GM19351 (cell line): ENCODE measurements at regions not wholly inside any gene's neighbourhood (a gene's known extent, or its start where the extent isn't known, plus 50 kb on each side); places are given as distances from the start of the nearest gene placed in this dataset.
"Not testable (repeated sequence)": the region's sequence is repeated elsewhere in the genome, so short reads cannot be mapped to it uniquely, and the experiment has no call there.

Source experiments
- ATAC-seq: cut with Tn5 transposase; IDR thresholded peaks from one replicate; pipeline ENCODE4 v1.9.1; 2021; ENCODE audit warnings: mild to moderate bottlenecking, moderate library complexity; ENCODE audit not compliant: unreplicated experiment

- not testable (repeated sequence) for ATAC-seq
Observed at GRCh38 chr1:148361427-148362215, 121.5 kb downstream of the PPIAL4G start.

GRCh38 chr1:148357037-148357436 lies 126.1 kb downstream of the PPIAL4G start:
- no peak for ATAC-seq

GRCh38 chr1:148355976-148356375 lies 127.1 kb downstream of the PPIAL4G start:
- no peak for ATAC-seq

GRCh38 chr1:148354913-148355308 lies 128.2 kb downstream of the PPIAL4G start:
- no peak for ATAC-seq

- no peak for ATAC-seq
Observed at GRCh38 chr1:148354284-148354912, 128.7 kb downstream of the PPIAL4G start.

- no peak for ATAC-seq
Observed at GRCh38 chr1:148353461-148354283, 129.4 kb downstream of the PPIAL4G start.

GRCh38 chr1:148352470-148353053 lies 130.5 kb downstream of the PPIAL4G start:
- no peak for ATAC-seq

- ATAC-seq: no peak
Observed at GRCh38 chr1:148347781-148348180, 135.3 kb downstream of the PPIAL4G start.

GRCh38 chr1:148345659-148346151 lies 137.4 kb downstream of the PPIAL4G start:
- ATAC-seq: not testable (repeated sequence)

- ATAC-seq: not testable (repeated sequence)
Observed at GRCh38 chr1:148344651-148345050, 138.5 kb downstream of the PPIAL4G start.

GRCh38 chr1:148341729-148342128 lies 141.4 kb downstream of the PPIAL4G start:
- not testable (repeated sequence) for ATAC-seq

GRCh38 chr1:148336121-148336918 lies 146.8 kb downstream of the PPIAL4G start:
- ATAC-seq: not testable (repeated sequence)

- peak; percentile 86 for ATAC-seq
Observed at GRCh38 chr1:148334339-148335130, 148.6 kb downstream of the PPIAL4G start.

GRCh38 chr1:148333875-148334338 lies 149.2 kb downstream of the PPIAL4G start:
- no peak for ATAC-seq

- no peak for ATAC-seq
Observed at GRCh38 chr1:148328884-148329283, 154.2 kb downstream of the PPIAL4G start.

- not testable (repeated sequence) for ATAC-seq
Observed at GRCh38 chr1:148325031-148325430, 158.1 kb downstream of the PPIAL4G start.

GRCh38 chr1:148324465-148324864 lies 158.6 kb downstream of the PPIAL4G start:
- not testable (repeated sequence) for ATAC-seq

GRCh38 chr1:148320079-148320478 lies 163.0 kb downstream of the PPIAL4G start:
- not testable (repeated sequence) for ATAC-seq

- ATAC-seq: no peak
Observed at GRCh38 chr1:148318904-148319242, 164.2 kb downstream of the PPIAL4G start.
